GM18907 (cell line): ENCODE measurements at regions not wholly inside any gene's neighbourhood (a gene's known extent, or its start where the extent isn't known, plus 50 kb on each side); places are given as distances from the start of the nearest gene placed in this dataset.

ENCODE experiments used
- ATAC-seq: cut with Tn5 transposase; IDR thresholded peaks from one replicate; pipeline ENCODE4 v1.9.1; 2021; ENCODE audit warnings: mild to moderate bottlenecking, moderate library complexity; ENCODE audit not compliant: unreplicated experiment

DNA sequence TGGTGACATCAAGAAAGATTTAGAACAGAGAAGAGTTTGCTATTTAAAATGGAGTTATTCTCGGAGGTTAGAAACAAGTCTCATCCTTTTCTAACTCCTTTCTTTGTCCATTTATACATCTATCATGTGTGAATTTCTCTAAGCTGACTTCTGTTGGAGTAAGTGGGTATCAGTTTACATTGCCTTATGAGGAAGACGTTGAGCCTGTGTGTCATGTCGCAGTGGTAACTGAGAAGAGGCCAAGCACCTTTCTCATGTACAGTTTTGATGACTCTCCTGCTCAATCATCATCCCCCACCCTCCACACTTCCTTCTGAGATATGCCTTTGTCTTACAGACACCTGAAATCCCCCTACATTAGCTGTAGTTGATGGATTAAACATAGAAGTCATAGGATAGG lies 624.8 kb downstream of the LIG4 start:
- no peak for ATAC-seq

DNA sequence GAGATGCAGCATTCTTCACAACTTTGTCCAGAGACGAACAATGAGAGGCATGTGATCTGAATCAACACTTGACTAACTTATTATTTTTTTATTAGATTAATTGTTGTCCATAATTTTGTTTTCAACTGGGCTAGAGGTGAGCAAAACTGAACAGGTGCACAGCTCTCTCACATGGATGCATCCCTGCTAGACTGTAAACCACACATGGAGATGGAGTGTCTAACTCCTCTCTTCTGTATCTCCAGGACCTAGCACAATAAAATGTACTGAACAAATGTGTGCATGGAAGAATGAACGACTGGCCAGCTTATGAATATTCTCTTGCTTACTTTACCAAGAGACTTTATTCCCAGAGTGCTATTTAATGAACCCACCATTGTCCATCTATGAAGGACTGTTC lies 627.7 kb downstream of the LIG4 start:
- ATAC-seq = no peak

DNA sequence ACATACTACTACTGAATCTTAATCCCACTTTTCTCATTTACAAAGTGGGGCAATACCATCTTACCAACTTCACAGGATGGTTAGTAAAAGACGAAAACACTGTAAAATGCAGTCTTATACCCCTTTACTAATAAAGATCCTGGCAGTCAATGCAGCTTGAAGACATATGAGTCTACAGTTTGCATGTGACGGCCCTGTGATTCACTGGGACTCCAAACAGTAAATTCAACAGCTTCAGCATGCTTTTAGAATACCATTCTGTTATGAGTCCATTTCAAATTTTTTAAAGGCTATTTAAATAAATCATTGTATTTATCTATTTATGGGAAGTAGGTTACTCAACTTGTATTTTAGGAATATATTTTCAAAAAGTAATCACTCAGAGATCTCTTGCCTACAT lies 629.1 kb downstream of the LIG4 start:
- no peak for ATAC-seq

- ATAC-seq = no peak
Measured at GRCh38 chr13:107585469-107586180, 629.7 kb downstream of the LIG4 start.

- no peak for ATAC-seq
Measured at GRCh38 chr13:107582171-107582570, 633.2 kb downstream of the LIG4 start.

DNA sequence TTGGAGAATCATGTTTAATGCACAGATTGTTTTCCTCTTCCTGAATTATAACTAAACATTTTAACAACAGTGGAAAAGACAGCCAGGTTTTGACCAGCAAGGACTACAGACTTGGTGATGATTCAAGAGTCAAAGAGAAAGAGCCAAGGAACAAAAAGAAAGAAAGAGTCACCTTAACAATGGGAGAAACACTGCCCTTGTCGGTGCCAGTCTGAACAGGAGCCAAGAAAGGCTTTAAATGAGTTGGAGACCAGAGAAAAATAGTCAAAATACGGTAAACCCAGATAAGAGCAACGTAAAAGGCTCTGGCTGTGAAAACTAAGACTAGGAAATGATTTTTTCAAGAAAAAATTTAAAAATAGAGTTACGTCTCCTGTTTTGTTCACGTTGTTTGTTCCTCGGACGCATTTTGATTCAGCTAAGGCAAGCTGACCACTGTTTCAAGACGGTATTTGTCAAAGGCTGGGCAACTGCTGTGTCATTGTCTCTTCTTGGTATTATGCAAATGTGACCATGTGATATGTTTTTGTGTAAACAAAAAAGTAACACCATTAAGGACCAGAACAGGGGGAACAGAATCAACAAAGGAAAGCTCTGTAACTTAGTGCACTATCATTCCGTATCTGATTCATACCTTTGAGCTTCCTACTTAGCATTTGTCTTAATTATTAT lies 634.5 kb downstream of the LIG4 start:
- no peak for ATAC-seq

- no peak for ATAC-seq
Measured at GRCh38 chr13:107576430-107576829, 638.9 kb downstream of the LIG4 start.

GRCh38 chr13:107574517-107575210 lies 640.7 kb downstream of the LIG4 start:
- no peak for ATAC-seq

GRCh38 chr13:107573184-107573583 lies 642.2 kb downstream of the LIG4 start:
- ATAC-seq = no peak

DNA sequence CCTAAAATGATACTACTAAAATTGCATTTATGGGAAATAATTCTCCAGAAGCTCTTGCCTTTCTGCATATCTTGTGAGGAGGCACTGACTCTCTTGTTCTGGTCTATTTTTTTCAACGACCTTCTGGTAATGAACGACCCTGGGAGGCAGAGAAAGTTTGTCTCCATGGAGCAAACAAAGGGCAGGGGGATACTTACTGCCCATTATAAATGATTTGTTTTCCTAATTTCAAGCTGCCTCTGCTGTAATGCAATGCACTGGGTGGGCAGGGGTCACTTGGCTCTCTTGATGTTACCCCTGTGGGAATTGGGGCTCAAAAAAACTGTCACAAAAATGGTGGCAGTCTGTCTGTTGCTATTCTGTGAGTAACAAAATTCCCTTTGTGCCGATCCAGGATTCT lies 643.2 kb downstream of the LIG4 start:
- no peak for ATAC-seq

- ATAC-seq = no peak
Measured at GRCh38 chr13:107568181-107568580, 647.2 kb downstream of the LIG4 start.

GRCh38 chr13:107563099-107563925 lies 652.0 kb downstream of the LIG4 start:
- ATAC-seq = no peak

- ATAC-seq = no peak
Measured at GRCh38 chr13:107562203-107562602, 653.1 kb downstream of the LIG4 start.

- ATAC-seq = no peak
Measured at GRCh38 chr13:107554460-107554859, 660.9 kb downstream of the LIG4 start.

DNA sequence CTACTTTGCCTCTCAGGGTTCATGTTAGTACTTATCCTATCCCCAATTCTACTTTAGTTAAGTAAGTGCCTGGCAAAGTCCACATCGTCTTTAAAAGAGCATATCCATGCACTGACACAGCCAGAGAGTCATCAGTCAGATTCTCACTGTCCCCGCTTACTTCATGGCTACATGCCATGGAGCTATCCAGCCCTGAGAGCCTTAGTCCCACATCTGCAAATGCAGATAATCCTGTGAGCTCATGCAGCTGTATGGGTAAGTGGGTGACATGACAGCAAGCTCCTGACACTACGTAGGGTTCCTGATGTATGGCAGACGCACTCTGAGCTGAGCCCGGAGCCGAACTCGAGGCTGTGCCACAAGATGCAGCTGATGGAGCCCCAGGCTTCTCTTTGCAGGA lies 661.5 kb downstream of the LIG4 start:
- ATAC-seq = no peak

- ATAC-seq = no peak
Measured at GRCh38 chr13:107551521-107551920, 663.8 kb downstream of the LIG4 start.

GRCh38 chr13:107548338-107548737 lies 667.0 kb downstream of the LIG4 start:
- no peak for ATAC-seq

DNA sequence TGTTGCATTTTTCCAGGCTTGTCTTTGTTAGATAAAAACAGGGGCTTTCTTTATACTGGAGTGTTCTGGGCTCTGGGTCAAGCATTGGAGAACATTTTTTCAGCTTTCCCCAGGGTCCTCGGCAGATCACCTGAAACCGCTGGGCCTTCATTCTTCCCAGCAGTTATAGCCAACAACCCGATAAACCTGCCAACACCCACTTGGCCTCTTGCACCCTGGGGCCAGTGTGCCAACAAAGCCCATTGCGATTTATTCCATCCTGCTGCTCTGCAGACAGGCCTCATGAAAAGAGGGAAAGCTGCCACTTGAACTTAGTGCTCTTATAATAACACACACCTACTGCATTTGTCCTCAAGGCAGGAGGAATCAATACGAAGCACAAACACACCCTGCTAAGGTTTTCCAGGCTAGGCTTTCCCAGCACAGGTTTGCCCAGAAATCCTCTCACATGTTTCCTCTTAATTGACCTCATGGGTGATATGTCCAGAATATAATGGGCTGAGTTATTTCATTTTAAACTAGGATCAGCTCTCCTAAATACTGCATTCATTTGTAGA lies 669.3 kb downstream of the LIG4 start:
- no peak for ATAC-seq

DNA sequence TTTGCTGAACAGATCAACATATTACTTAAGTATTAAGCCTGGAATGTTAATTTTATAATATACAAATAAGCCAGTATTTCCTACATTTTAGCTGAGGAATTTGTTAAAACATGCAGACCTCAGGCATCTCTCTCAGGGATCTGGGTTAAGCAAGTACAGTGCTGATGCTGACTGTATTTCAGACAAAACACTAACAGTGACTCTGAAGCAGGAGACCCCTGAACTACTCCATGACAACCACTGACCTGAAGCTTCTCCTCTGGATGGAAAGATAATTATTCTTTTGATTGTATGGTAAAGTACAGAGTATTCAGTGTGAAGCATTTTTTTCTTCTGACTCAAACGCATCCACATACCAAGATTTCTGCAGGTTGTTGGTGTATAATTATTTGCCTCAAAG lies 680.8 kb downstream of the LIG4 start:
- ATAC-seq = no peak

DNA sequence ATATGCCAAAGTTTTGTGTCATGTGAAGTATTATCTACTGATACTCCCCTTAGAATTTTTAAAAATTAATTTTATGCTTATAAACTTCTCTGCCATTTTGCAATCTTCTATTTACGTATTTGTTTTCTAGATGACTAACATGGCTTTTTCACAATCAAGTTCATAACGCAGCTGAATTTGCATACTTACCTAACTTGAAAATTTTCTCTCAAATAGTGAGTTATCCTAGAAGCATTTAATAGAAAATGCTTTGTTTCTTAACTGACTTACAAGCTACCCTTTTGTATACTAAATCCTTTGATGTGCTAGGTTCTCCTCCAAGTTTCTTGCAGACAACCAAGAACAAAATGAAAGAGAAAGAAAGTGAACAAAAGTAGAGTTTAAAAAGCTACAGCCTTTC lies 683.5 kb downstream of the LIG4 start:
- no peak for ATAC-seq

- no peak for ATAC-seq
Measured at GRCh38 chr13:107531180-107531579, 684.2 kb downstream of the LIG4 start.
